ENCODE measurements at regions not wholly inside any gene's neighbourhood (a gene's known extent, or its start where the extent isn't known, plus 50 kb on each side); places are given as distances from the start of the nearest gene placed in this dataset.
A peak's percentile ranks its signal among the peaks of the same experiment; 100 is the strongest.

DNA sequence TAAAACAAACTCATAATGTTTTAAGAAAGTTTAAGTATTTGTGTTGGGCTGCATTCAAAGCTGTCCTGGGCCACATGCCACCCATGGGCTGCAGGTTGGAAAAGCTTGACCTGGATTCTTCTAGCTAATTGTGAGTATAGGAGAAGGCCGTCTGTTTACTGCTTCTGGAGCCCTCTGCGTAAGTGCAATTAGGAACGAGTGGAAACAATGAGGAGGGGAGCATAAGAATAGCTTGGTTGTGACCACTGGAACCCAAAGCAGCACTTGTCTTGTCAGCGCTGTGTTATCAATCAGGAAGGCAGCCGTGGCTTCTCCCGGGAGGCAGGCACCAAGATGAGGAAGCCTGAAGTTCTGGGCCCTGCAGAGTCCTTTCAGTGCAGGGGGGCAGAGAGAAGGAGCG, 110.4 kb upstream of the MBNL2 start:
- DNase-seq = no peak

DNA sequence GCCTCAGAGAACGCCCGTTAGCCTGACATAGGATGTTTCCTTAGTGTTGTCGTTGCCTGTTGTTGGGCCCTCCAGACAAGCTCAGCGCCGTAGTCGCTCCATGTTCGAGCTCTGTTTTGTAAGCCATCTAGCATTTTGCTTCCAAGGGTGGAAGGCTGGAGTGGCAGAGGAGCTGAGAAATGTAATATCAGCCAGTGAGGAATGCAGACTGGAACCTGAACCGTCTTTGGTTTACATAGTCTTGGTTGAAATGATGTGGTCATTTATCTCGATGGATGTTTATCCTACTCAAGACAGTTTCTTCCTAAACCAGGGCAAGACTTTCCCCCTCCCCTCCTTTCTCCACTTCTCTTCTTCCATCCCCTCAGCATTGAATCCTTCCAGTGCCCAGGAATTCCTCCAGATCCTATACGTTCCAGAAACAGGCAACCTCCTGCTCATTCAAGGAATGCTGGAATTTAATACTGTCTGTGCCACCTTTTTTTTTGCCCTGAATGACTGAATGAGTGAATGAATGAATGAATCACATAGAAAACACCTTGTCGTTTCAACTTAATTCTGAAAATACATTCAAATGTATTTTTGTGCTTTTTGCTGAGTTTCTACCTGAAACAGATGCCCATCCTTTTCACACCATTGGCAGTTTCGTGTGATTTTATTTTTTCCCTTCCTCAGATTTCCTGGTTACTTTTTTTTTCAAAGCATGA, 109.5 kb upstream of the MBNL2 start:
- DNase-seq = no peak

DNA sequence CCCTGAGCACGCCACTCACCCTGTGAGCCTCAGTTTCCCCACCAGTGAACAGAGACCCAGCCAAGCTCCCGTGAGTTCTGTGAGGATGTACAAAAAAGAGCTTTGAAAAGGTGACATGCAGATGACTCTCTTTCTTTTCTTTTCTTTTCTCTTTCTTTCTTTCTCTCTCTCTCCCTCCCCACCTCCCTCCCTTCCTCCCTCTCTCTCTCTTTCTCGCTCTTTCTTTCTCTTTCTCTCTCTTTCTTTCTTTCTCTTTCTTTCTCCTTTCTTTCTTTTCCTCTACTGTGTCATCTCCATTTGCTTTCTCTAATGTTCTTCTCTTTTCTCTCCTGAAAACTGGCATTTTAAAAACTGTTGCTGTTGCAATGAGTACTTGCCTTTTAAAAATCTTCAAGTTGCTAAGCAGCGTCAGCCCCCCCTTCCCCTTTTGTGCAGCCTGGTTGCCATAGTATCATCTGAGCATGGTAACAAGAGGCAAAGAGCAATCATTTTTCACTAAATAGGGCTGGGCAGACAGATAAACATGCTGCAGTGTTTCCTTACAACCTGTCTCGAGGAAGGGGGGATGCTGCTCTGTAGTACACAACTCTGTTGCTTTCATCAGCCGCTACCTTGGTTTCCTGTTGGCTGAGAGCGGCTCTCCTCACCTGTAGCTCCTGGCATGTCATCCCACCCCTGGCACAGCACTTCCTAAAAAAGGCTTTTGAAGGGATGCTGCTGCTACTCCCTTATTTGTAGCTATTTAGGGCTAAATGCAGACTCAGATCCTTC, 108.7 kb upstream of the MBNL2 start:
- peak; percentile 82 for DNase-seq

DNA sequence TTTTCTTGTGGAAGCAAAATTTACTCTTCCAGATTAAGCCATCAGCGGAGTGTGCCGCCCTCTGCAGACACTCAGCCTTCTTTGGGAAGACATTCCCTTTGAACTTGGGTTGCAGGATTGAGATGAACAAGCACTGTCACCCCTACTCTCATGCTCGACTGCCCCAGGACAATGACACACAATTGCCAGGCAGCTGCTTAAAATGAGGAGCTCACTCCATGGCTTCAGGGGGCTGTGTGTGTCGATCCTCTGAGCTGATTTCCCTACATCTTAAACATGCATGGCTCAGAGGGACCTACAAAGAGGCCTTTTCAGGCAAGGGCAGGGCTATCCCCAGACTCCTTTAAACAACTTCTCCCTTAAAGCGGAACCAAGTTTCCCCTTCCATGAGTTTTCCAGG, 107.5 kb upstream of the MBNL2 start:
- DNase-seq = no peak

DNA sequence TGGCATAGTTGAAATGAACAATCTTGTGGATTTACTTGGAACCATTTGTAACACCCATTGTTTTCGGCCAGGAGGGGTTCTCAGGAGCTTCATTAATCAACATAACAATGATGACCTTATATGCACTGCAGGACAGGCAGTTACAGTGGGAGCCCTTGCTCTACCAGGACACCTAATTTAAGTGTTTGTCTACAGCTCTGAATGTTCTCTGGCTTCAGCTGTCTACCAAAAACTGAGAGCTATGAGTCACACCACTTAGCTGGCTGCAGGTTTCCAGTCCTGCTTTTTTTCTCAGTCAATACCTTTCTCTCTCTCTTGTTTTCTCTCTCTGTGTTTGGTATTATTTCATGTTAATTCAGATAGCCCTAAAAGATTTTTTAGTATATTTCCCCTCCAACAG, 105.4 kb upstream of the MBNL2 start:
- no peak for DNase-seq

DNA sequence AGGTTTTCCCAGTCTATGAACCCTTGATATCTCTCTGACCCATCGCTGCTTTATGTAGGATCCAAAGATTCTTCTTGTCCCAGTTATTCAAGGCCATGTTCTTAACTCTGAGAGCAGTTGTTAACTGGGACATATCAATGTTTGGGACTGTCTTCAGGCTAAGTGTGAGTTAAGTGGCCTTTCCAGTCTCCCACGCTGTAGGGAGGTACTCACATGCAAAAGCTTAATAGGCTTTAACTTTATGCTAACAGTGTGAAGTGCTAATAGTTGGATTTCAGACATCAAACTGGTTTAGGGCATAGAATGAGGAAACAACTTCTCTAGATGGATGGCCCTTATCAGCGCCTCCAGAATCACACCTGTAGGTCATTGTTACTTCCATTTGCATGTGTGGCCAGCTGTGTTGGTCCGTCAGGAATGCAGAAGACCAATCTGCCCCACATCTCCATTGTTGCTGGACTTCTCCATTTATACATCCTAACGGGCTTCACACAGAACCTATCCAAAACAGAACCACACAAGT, 104.7 kb upstream of the MBNL2 start:
- no peak for DNase-seq

DNA sequence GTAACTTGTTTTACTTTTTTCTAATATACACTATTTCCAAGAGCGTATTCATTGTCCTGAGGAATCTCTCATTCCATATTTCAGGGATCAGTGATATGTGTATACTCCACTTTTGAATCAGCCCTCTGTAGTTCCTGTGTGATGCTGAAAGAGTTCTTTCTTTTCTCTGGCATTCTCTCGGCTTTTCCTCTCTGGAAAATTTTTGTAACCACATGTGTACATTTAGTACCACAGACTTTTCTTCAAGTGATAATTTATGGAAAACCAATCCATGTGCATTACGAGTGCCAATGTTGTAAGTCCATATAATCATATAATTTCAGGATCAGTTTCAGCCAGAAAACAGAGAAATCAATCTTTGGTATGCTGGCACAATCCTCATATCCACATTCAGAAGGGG, 102.2 kb upstream of the MBNL2 start:
- DNase-seq = no peak

DNA sequence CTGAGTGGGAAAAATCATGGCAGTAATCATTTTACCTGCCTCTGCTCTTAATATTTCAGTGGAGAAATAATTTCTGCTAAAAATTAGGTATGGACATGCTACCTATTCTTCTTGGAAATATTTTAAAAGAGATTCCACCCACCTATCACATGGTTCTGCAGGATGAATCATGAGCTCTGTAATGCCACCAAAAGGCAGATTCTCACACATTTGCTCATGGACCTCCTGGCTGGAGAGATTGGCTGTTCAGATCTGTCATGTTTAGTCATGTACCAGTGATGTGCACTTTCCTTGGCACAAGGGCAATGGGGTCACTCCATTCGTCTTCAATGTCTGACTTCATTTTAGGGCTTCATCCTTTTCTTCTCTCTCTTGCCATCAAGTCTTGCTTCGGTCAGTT, 101.8 kb upstream of the MBNL2 start:
- DNase-seq = no peak

DNA sequence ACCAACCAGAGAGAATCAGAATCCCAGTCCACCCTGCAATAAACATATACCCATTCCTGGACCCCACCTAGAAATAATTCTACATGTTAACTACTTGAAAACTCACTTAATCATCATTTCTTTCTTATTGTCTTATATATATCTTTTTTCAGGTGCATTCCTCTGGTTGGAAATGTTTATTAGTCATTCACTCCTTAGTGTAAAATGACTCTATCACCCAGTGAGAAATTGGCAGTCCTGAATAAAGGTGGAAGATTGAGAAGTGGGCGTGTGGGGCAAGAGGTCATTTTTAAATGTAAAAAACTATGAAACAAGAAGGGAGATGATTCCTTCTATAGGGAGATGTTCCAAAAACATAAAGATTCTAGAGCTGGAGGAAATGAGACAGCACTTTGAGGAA, 101.2 kb upstream of the MBNL2 start:
- no peak for DNase-seq

DNA sequence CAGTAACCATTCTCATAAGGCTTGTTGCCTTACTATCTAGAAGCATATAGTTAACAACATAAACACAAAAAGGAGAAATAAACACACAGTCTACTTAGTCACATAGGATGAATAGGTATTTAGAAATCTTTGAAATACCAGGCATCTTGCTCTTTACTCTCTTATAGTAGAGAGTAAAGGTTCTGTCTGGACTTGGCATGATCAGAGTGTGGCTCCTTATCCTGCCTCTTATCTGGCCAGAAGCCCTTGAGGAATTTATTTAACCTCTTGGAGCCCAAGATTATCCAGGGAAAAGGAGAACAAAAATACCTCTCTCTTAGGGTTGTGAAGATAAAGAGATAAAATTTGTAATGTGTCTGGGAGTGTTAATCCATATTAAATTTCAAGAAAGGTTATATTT, 100.2 kb upstream of the MBNL2 start:
- no peak for DNase-seq

DNA sequence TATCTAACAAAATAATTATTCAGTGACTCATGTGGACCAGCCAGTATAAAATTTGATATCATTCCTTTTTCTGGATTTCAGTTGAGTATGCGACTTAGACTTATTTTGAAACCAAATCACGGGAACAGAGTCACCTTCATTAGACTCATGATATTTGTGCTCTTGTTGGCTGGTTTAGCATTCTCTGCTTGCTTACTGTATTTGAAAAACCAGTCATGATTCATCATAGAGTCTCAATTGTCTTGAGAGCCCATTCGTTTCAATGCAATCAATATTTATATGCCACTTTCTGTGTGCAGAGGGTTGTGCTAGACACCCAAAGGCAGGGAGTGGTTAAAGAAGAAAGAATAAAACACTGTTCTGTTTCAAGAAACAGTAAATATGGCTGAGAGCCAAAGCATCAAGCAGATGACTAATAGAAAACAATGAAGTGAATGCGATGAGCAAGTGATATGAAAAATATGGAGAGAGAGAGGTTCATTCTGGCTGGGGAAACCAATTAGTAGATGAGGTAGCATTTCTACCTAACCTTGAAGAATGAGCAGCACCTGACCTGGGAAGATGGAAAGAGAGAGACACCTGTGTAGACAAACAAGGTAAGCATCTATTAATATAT, 99.6 kb upstream of the MBNL2 start:
- DNase-seq = no peak

DNA sequence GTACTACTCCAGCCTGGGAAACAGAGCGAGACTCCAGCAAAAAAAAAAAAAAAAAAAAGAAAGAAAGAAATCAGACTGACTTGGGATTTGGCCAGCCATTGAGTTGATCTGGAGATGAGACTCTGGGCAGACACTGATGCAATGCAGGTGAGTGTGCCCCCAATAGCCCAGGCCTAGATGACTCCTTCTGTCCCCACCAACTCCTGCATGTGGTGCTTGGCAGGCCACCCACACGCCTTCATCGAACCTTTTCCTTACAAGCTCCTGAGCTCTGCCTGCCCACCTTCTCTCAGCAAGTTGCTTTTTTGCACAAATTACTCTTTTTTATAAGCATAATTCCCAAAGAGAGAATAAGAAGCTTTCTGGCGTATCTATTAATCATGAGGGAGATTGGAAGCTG, 97.9 kb upstream of the MBNL2 start:
- DNase-seq = no peak

DNA sequence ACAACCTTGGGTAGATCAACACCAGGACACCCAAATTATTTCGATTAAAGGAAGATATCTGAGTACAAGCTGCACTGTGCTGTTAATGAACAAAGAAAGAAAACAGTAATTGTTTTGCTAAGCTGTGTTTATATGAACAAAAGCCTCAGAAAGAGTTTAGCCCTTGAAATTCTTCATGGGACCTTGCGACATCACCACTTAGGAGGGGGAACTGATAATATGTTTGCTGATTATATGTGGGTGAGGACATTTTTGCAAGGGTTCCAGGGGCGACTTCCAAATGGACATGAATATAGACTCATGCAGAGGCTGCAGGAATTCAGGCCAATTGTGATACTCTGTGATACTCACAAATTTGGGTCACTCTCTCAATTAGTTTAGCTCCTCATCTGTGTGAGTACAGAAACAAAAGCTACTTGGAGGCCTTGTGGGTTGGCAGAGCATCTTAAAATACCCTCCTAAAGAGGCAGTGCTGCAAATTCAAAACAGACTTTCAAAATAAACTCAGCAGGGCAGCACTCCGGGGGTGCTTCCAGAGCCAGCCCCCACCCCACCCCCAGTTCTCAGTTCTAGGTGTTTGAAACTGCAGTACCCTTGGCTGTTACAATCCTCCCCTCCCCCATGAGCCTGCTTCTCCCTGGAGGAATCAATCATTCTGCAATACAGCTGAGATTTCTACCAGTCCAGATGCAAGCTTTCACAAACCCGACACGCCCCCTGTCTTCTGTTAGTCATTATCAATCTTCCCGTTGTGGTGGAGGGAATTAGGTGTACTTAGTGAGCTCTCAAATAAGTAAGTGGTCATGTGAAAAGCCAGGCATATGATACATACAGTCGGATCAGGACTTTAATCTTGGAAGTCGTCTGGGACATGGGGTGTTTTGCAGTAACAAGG, 97.0 kb upstream of the MBNL2 start:
- peak; percentile 37 for DNase-seq

DNA sequence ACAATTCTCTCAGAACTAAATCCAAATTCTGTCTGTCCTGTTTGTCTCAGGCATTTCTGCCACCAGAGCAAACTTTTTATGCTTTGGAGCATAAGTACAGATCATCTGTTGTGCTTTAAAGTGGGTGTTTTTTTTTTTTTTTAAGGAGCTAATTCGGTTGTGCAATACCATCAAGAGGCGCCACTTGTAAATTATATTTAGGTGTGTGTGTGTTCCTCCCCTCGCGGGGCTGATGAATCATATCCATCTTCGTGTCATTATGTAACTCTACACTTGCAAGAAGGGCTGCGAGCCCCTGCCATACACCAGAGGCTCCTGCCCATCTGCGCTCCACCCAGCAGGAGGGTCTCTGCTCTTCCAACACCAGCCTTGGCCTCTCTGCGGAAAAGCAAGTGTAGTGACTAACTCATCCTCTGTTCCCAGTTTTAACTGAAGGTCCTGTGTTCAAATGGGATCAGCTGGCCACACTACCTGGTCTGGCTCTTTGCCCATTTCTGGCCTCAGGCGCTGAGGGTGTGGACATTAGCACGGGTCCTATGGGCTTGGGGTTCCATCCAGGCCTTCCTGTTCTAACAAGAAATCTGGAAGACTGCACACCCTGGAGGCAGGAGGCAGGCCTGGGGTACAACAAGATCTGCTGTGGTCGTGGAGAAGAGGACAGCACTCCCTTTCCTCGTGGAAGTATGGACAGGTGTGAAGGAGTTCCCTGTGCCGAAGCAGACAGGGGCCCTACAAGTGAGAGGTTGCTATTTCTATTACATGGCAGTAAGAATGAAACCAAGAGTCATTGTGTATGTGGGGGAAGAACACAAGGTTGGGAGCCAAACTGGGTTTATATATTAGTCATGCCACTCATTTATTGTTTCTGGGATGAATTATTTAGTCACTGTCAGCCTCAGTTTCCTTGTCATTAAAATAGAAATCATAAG, 96.1 kb upstream of the MBNL2 start:
- no peak for DNase-seq

DNA sequence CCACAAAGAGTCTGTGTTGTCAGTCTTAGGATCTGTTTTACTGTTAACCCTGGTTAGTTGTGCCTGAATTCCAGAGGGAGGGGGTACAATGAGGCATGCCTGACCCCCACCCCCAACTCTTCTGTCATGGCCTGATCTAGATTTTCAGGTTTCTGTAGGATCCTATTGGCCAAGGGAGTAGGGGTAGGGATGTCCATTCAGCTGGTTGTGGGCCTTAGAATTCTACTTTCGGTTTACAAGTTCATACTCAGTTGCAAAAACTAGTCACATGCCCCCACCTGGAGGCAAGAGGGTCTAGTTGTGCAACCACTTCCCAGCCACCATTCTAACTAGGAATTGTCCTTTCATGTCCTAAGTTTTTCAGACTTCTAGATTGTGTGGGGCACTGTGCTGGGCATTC, 94.3 kb upstream of the MBNL2 start:
- no peak for DNase-seq

DNA sequence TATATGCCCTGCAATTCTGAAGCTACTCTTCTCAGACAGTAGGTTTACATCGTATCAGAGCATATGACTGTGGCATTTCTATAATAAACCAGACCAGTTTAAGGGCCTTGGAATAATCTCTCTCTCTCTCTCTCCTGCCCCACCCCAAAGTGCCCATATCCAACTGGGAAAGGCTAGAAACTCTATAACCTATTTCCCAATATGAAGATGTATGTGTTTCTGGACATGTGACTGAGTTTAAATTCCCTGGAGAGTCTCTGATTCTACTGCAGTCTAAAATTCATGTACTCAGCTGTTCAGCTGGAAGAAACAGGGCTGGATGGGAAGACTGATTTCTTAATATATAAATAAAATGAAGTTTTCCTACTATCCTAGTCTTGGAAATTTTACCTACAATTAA, 91.9 kb upstream of the MBNL2 start:
- DNase-seq = no peak

DNA sequence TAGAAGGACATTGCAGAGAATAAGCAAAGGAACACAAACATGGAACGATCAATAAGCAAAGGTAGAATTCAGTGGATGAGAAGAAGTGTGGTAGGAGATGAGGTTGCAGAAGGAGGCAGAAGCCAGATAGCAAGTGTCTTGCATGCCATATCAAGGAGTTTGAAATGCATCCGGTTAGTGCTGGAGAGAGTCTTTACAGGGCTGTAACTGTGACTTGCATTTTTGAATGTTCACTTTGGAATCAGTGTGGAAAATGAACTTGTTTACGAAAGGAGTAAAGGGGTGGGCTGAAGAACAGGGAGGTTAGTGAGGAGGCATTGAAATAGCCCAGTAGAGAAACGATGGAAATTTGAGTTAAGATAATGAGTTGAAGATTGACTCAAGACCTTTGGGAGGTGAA, 90.7 kb upstream of the MBNL2 start:
- no peak for DNase-seq

DNA sequence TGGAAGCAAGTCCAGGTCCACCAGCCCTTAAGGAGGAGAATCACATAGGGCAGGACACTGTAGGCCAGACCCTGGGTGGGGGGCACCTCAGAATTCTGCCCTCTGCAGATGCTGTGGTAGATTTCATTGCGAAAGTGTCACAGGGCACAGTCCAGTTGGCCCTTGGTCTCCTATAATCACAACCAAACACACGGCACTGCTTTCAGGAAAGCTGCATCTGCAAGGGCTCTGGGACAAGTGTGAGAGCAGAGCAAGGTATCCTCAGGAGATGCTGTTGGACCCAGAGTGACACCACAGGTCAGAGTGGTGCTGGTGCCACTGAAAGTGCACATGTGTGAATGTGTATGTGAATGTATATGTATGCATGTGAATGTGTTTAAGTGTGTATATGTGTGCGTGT, 88.6 kb upstream of the MBNL2 start:
- no peak for DNase-seq

DNA sequence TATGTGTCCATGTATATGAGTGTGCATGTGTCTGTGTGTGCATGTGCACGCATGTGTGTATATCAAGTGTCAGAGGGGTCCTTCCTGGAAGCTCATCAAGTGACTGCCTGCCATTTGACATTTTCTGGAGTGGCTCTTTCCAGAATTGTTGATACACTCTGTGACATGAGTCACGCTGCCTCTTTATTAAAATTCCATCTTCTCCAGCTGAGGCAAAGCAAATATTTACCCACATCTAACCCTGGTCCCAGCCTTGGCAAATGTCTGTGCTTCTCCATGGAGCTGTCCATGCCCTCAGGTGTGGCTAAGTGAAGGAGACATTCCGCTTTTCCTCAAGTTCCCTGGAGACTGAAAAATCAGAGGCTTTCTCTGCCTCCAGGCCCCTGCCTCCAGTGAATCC, 88.2 kb upstream of the MBNL2 start:
- DNase-seq = peak; percentile 71

DNA sequence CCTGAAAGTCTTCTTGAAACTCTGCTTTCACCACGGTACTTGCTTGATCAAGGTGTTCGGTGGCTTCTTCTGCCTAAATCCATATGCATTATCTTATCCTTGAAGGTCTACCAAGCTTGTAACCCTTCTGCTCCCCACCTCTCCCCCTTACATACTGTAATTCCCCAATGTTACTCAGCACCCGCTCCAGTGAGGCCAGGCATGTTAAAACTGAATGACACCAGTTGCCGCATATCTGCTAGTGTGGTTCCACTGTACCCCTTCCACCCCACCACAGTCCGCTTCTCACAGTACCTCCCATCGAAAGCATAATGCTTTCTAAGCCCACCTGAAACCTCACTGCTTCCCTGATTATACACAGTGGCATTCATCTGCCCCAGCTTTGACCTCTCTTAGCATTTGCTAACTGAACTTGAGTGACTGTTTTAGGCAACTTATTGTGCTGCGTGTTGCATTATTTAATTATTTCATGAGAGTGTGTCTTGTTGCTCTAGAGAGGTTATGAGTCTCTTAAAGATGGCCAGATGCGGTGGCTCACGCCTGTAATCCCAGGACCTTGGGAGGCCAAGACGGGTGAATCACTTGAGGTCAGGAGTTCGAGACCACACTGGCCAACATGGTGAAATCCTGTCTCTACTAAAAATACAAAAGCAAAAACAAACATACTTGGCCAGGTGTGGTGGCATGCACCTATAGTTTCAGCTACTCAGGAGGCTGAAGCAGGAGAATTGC, 87.6 kb upstream of the MBNL2 start:
- no peak for DNase-seq

DNA sequence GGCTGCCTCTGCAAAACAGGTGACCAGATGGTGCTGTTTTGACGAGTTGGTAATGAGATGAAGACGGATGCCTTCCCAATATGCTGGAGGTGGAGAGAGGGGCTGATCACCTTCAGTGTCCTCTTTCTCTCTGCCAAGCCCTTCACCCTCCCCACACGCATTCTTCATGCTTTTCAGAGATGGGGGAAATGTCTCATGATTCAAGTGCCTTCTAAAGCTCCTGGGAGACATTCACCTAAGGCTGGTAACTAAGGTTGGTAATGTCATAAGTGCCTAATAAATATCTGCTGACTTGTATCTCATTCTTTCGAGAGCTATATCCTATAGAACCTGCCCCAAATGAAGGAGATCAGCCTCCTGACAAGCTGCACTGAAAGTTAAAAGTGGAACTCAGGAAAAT, 86.2 kb upstream of the MBNL2 start:
- no peak for DNase-seq
